AG04450 (cell line): ENCODE measurements at regions not wholly inside any gene's neighbourhood (a gene's known extent, or its start where the extent isn't known, plus 50 kb on each side); places are given as distances from the start of the nearest gene placed in this dataset.

Source experiments
- CTCF ChIA-PET: fragments of 300-600, 350-600 bp; formaldehyde crosslinking; extraction: SDS; loops from one replicate; lab custom pipeline; 2022; ENCODE audit warnings: antibody characterized with exemption, inconsistent platforms; lab: Charles Lee
- POLR2A ChIA-PET: fragments of 350-600 bp; formaldehyde crosslinking; extraction: SDS; loops from one replicate; lab custom pipeline; 2021; ENCODE audit warnings: antibody characterized with exemption, inconsistent platforms; lab: Yijun Ruan, JAX
- DNase-seq: peaks from one replicate; pipeline ENCODE4 v3.0.0-alpha.2; 2011; ENCODE audit warnings: low read depth, low spot score
- H3K27ac ChIP-seq: one replicate; pipeline ENCODE4 v1.5.1; 2012; ENCODE audit warnings: low read depth, low read length, control low read depth
- H3K27me3 ChIP-seq: one replicate; pipeline ENCODE4 v1.6.0; 2012; ENCODE audit warnings: low read length; ENCODE audit not compliant: control insufficient read depth, insufficient read depth
- H3K4me3 ChIP-seq: 2 replicates; pipeline ENCODE4 v1.5.1; 2011; ENCODE audit warnings: mild to moderate bottlenecking, low read depth, low read length, control low read depth
- H3K9me3 ChIP-seq: 2 replicates; pipeline ENCODE4 v1.5.1; 2012; ENCODE audit warnings: low read length; ENCODE audit not compliant: control insufficient read depth, insufficient read depth
- CTCF ChIP-seq: IDR thresholded peaks from 2 replicates; pipeline ENCODE4 v1.5.1; 2011; ENCODE audit warnings: low read depth, low read length, control low read depth, inconsistent platforms

GRCh38 chr4:81348086-81348777 lies 123.5 kb downstream of the RASGEF1B start:
- Histone ChIP-seq H3K9me3 (no peaks in the 10 kb centered on the region; the same call in 1 of the 2 replicates), H3K27ac (no peak overlapping the region), H3K27me3 (no peaks in the 10 kb centered on the region), H3K4me3 (no peak overlapping the region)
- POLR2A ChIA-PET: no interaction called here
- TF ChIP-seq CTCF: no peak
- no peak for DNase-seq
- CTCF ChIA-PET: interaction anchor here (1.1 to 2.1 kb wide), 3 partner anchors 22 to 279 kb away, joined by 5 to 10 read pairs (median 6); no protein-coding TSS in a partner anchor

DNA sequence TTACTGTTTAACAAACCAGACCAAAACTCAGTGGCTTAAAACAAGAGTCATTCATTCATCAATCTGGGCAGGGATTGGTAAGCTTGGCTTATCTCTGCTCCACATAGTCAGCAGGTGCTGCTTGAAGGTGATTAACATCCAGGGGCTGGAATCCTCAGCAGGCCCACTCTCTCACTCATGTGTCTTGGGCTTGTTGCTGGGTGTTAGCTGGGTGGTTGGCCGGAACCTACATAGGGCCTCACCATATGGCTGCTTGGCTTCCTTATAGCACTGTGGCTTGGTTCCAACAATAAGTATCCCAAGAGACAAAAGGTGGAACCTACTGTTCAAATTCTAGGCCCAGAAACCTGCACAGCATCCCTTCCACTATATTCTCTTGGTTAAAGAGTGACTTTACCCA lies 125.0 kb downstream of the RASGEF1B start:
- TF ChIP-seq CTCF: no peak
- ChIA-PET CTCF (interaction anchor here (0.6 to 2.1 kb wide), 4 partner anchors 196 to 278 kb away, joined by 3 to 5 read pairs (median 4); no protein-coding TSS in a partner anchor), POLR2A (no interaction called here)
- H3K4me3 ChIP-seq: no peak overlapping the region
- no peaks in the 10 kb centered on the region; the same call in 1 of the 2 replicates for H3K9me3 ChIP-seq
- no peaks in the 10 kb centered on the region for H3K27me3 ChIP-seq
- H3K27ac ChIP-seq: no peak overlapping the region
- no peak for DNase-seq

DNA sequence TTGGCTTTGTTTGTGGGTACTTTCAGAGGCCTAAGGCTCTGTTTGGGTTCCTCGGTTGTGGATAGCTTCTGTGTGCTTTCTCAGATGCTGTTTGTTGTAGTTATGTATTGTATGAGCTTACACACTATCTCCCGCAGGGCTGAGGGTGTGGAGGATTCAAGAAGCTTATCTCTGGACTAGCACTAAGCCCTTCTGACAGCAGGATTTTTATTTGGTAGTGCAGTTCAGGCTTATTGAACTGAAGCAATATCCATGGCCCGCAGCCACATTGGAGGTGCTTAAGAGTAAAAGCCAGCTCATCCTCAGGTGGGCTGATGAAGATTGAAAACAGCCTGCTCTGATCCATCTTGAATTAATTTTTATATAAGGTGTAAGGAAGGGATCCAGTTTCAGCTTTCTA lies 128.2 kb downstream of the RASGEF1B start:
- DNase-seq: no peak
- ChIA-PET POLR2A (no interaction called here), CTCF (interaction anchor here (0.6 to 2.8 kb wide), 3 partner anchors 8 to 242 kb away, joined by 3 to 28 read pairs (median 4); no protein-coding TSS in a partner anchor)
- H3K27ac ChIP-seq: no peak overlapping the region
- no peak for TF ChIP-seq CTCF
- no peaks in the 10 kb centered on the region; the same call in 1 of the 2 replicates for H3K9me3 ChIP-seq
- H3K27me3 ChIP-seq: no peaks in the 10 kb centered on the region
- H3K4me3 ChIP-seq: no peak overlapping the region

GRCh38 chr4:81343046-81343445 lies 128.0 kb upstream of the PRKG2 start:
- Histone ChIP-seq H3K27me3 (no peaks in the 10 kb centered on the region), H3K4me3 (no peak overlapping the region), H3K9me3 (no peaks in the 10 kb centered on the region; the same call in 1 of the 2 replicates), H3K27ac (no peak overlapping the region)
- no peak for DNase-seq
- CTCF ChIA-PET: interaction anchor here (0.6 to 2.8 kb wide), 3 partner anchors 9 to 241 kb away, joined by 3 to 28 read pairs (median 4); no protein-coding TSS in a partner anchor
- POLR2A ChIA-PET: no interaction called here
- no peak for TF ChIP-seq CTCF

DNA sequence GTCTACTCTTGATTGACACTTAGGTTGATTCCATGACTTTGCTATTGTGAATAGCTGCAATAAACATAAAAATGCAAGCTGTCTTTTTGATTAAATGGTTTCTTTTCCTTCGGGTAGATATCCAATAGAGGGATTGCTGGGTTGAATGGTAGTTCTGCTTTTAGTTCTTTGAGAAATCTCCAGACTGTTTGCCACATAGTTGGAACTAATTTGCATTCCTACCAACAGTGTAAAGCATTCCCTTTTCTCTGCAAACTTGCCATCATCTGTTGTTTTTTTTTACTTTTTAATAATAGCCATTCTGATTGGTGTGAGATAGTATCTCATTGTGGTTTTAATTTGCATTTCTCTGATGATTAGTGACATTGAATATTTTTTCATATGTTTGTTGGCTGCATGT lies 122.2 kb upstream of the PRKG2 start:
- Histone ChIP-seq H3K27ac (no peak overlapping the region), H3K4me3 (no peak overlapping the region), H3K9me3 (no peaks in the 10 kb centered on the region), H3K27me3 (no peaks in the 10 kb centered on the region)
- TF ChIP-seq CTCF: no peak
- DNase-seq: no peak
- CTCF ChIA-PET: interaction anchor here (0.9 kb wide), 1 partner anchor 14 kb away, joined by 4 read pairs; no protein-coding TSS in a partner anchor
- POLR2A ChIA-PET: no interaction called here
